Occipital lobe (tissue), 1 donor: ENCODE measurements at regions not wholly inside any gene's neighbourhood (a gene's known extent, or its start where the extent isn't known, plus 50 kb on each side); places are given as distances from the start of the nearest gene placed in this dataset.

Experiments used
- DNase-seq: peaks from one replicate; lab custom pipeline; 2025; lab: John Stamatoyannopoulos, UW

DNA sequence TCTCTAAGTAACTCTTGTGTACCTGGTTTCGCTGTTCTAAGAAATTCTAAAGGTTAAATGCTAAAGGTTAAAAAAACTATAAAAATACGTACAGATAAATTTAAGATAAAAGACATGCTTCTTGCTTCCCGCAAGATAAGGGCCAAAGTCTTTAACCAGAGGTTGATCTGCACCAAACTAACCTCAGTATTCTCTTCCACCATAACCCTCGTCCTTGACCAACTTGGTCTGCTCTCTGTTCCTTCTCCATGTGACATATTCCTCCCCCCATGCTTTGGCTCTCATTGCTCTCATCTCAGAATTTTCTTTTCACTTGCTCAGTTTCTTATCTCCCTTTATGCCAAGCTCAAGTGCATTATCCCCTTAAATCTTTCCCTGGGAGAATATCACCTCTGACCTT lies 330.5 kb upstream of the ZFHX3 start:
- no peak for DNase-seq

DNA sequence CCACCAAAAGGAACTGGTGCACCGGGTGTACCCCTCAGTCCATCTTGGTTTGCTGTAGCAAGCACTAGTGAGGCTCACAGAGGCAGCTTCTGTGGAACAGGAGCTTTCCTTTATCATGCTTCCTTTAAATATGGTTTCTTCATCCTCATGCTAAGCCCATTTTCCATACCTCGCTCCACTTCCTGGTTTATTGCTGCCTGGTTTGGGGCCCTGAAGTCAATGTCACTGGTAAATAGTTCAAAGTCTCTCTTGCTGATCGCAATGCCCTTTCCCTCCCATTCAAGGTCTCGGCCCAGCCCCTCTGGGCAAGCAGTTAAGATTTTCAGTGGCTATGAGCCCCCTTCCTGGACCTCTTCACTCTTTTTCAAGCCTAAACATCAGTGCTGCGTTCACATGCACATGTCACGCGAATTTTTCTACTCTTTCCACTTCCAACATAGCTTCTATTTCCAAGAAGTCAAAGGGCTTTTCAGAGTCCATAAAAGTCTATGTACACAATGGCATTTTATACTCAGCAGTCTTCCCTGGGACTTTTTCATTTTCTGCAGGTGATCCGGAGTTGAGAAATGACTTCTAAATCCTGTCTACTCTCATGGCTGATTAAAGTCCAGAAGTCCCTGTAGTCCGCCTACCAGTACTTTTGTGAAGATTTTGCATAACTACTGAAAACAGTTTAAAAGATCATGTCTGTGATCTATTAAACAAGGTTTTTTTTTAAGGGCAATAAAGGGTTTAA lies 323.8 kb upstream of the ZFHX3 start:
- DNase-seq = no peak

DNA sequence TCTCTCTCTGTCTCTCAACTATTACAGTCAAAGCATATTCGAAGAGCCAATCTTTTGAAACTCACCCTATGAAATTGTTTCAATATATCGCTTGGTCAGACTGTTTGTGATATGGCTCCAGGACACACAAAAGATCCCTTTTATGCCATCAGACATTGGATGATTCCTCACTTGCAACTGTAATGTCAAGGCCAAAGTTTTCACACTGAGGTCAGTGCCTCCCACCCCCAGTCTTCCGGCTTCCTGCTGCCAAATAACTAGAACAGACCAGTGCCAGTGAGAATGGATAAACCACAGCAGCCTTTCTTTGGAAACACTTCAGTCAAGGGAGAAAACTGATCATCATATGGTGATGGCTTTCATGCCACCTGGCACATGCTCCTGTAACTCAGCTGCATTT lies 321.9 kb upstream of the ZFHX3 start:
- no peak for DNase-seq

DNA sequence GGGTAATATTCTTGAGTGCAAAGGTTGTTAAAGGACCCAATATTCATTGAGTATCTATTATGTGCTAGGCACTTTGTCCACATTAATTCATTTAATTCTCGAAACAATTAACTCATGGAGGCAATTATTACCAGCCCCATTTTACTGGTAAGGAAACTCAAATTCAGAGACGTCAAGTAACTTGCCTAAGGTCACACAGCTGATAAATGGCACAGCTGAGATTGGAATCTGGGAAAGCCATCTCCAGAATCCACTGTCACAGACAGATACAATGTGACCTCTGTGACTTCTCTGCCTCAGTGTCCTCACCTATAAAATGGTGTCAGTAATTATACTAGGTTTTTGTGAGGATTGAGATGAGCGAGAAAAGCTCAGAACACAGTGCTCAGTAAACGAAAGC lies 320.8 kb upstream of the ZFHX3 start:
- DNase-seq = no peak

DNA sequence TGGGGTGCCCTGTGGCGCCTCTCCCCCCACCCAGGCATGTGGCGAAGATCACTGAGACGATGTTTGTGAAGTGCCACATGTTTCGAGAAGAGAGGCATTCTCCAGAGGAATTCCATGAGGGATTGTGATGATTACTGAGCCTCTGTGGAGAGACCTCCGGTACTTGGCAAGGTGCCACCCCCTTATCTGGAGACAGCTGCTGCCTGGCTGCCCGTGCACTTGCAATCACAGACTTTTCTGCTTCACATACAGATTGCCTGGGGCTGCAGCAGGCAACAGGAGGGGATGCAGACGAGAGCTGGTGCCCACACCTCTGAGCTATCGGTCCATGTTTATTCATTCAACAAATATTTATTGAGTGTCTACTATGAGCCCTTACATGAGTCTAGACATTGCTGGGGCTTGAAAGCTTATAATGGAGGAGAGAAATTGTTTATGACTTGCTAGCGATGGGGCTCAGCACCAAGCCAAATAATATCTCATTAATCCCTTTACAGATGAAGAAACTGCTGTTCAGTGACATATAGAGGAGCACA lies 317.2 kb upstream of the ZFHX3 start:
- no peak for DNase-seq

DNA sequence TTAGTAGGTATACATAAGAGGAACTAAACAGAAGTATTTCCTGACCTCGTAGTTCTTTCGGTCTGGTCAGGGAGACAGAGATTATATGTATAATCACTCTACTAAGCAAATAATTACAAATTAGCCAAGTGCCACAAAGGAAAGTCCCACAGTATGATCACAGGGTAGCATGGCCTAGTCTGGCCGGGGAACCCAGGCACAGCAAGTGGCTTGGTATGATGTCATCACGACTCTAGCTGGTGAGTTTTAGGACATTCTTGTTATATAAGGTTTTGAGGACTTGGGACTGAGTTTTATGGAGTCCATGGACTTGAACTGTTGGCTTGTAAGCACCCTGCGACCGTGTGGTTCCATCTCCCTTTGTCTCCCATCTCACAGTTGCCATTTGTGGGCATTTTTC lies 316.5 kb upstream of the ZFHX3 start:
- DNase-seq = no peak

DNA sequence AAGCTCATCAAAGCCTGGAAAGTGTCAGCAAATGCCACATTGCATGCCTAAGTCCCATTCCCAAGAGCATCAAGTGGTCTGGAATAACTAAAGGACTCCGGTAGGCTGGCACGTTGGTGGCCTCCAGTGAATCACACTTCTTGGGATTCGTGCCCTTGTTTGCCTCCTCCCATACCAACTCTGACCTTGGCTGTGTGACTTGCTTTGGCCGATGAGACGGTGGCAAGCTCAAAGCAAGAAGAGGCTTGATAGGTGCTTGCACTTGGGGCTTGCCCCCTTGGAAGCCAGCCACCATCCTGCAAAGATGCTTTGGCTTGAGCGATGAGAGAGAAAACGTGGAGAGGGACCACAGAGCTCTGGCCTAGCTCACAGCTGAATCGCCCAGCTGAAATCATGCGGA lies 313.1 kb upstream of the ZFHX3 start:
- no peak for DNase-seq

DNA sequence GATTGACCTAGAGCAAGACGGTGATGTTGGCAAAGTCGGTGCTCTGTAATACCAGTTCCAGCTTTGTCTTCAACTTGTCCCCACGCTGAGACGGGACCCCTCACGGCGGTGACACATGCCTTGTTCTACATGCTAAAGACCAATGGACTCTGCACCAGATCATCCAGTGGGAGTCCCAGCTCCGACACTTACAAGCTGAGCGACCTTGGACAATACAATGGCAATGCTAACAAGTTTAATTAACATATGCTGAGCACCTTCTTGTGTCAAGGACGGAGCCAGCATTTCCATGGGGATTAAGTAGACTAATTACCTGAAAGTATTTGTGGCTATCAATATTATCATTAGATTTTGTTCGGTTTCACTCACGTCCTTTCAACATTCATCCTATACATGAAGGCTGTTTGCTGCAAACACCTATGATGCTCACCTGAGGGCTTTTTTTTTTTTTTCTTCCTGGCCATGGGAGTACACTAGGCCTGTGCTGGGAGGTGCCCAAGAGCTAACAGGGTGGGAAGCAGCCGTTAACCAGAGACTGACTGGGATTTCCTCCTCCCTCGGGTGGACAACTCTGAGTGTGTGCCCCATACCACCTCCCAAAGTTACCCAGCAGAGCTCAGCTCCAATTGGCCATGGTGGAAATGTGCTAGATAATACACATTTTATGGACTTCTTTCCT lies 308.6 kb upstream of the ZFHX3 start:
- DNase-seq = no peak

DNA sequence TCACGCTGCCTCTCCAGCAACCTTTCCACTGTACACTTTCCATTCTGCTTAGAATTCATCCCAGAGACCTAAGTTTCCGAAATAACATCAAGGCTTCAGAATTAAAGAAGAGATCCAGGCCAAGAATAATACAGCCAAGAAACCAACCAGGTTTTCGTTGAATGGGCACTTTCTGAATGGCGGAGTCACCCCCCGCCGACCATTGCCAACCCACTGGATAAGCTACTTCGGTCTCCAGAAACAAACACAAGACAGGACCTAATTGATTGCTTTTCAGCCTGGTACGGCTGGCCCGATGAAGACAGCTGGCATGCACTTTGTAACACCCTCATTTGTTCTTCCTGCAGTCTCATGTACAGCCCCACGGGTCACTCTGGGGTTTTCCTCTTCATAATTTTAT lies 308.1 kb upstream of the ZFHX3 start:
- no peak for DNase-seq

DNA sequence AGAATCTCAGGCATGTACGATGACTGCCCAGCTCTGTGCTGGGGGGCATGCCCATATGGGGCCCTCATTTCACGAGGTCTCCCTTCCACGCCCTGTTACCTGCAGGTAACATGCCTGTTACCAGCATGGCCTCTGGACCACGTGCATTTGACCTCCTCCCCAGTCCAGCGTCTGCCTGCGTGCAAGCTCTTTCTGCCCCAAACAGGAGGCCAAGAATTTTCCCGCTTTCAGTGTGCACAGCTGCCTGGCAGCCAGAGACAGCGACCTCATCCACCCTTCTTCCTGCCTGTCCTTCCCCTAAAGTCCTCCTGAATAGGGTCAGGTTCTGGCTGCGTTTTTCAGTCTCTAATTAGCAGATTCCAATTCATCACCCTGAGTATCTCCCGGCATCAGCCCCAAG lies 306.5 kb upstream of the ZFHX3 start:
- DNase-seq = no peak

DNA sequence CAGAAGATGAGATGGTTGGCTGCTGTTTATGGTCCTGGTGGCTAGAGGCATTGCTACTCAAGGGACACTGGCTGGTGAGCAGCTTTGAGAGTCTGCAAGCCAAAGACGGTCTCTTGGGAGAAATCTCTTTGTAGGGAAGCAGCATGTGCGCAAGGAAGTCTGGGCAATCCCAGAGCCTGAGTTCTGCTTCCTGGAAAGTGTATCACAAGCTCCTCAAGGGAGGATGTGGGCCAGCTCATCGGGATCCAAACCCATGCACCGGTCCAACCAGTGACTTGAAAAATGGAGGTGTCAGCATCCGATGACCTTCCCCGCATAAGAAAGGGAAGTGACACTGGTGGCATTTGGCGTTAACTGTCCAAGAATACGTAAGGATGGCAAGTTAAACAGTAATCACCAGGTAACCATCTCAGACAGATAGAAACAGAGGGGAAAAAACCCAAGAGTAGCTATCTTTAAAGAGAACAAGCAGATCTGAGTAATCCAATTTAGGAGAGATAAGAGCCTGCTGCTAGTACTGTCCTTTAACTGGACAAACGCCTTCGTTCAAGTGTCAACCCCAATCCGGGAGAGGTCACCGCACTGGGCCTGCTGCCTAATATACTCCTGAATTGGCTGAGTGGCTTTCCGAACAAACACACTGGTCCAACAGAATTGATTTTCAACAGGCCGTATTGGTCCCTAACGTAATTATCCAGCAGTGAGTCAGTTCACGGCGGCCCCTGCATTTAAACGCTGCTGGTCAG lies 303.0 kb upstream of the ZFHX3 start:
- DNase-seq = no peak

DNA sequence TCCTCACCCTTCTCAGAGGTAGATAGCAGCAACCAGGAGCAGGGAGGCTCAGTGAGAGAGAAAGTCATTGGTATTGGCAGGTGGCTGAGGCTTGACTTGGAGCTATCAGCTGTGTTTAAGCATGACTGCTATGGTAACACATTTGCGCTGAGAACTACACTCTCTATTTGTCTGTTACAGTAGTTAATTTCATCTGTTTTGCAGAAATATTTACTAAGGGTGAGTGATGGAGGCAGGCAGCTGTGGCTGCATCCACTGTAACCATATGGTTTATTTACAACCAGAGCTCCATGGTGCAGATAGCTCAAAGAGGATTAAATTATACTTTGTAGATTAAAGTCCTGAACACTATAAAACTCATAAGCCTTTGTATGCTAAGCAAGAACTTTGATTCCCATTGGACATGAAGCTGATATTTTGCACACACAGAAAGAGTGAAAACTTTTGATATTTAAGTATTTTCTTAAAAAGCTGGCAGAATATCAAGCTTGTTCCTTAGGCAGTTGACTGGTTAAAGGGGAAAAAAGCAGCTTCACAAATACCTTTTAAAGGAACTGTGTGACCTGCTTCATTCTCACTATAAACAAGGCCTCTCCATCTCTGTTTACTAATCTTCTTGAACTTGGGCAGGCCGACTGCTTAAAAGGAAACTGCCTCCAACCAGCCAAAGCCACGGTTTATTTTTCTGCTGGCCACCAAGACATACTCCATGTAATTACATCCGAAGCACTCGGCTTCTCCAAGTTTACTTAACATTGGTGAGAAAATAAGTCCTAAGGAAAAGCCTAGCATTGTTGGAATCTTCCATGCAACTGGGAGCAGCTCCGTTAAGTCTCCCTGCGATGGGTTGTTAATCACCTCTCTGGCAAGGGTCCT lies 299.8 kb upstream of the ZFHX3 start:
- DNase-seq = no peak

DNA sequence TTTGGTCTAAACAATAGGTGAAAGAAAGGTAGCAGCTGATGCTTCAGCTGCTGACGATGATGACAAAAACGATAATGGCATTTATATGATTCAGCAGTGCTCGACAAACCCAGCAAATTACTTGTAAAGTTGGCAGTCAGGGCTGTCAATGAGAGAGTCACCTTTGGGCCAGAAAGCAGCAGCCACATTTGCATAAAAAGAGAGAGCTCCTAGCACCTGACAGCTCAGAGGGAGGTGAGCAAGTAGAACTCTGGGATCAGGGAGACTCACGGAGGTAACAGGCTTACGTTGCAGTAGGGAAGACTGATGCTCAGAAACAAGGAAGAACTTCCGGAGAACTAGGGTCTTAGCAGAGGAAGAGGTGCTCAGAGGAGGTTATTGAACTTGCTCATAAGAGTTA lies 291.9 kb upstream of the ZFHX3 start:
- DNase-seq = no peak

DNA sequence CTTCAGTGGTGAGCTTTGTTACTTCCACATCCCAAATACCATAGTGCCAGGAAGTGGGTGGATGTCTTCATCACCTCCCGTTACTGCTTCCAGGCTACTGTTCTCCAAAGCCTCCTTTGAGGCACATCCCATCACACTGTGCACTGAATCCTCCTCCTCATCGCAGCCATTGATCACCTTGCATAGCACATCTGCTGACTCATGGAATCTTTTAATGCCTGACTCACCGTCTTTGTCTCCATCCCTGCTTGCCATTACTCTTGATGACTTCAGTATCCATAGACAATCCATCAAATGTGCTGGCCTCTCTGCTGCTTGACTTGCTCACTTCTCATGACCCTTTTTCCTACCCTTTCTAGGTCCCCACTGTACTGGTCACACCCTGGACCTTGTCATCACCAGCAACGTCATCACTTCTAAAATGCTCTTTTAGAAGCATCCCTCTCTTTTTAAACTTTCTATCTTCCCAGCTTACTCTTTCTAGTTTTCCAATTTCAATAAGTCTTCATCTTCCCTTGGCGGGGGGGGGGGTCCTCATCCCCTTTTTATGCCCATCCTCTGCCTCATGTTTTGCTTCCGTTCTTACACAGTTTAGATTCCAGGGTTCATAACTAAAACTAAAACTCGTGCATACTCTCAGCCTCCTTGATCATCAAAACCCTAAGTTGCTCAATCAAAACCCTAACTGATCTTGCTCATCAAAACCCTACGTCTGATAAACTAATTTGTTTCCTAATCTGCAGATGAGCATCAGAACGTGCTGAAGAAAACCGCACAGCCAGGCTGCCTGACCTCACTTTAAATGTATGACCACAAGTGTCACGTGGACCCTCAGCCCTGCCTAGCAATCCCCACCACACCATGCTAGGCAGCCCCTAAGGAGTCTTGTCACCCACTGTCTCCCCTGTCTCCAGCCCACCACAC lies 289.7 kb upstream of the ZFHX3 start:
- no peak for DNase-seq

DNA sequence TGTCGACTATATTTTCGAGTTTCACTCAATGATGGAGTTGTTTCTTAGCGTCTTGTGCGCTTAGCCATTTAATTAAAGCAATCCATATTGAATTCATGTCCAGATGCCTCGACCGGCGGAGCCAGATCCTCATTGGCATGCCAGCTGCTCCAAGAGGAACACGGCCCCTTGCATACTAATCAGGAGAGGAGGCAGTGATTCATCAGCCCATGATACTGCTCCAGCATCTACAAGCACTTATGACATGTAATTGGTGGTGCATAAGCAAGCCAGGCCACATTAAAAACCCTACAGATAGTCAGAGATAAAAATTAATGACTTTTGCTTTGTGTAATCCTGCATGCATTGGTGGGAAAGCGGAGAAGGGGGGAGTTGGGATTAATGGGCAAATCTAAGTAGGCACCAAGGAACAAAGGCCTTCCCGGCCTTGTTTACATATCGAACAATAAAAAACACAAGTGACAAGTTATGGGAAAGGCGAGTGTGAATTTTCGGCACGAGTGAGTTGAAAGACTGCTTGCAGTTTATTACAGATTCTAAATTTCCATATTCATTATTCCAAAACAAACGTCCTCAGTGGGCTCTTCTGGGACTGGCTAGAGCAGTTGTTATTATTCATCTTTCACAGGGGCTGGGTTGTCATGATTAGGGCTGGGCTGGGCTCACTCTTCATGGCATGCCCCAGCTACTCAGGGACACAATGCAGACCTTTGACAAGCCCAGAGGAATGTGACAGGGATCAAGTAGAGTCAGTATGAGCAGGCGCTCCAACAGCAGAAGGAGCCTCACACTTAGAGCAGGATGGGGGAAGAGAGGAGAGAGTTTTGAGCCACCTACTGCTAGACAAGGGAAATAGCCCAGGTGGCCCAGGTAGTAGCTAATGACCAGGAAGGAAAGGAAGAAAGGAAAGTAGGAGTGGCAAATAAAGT lies 281.7 kb upstream of the ZFHX3 start:
- DNase-seq = peak; percentile 66

DNA sequence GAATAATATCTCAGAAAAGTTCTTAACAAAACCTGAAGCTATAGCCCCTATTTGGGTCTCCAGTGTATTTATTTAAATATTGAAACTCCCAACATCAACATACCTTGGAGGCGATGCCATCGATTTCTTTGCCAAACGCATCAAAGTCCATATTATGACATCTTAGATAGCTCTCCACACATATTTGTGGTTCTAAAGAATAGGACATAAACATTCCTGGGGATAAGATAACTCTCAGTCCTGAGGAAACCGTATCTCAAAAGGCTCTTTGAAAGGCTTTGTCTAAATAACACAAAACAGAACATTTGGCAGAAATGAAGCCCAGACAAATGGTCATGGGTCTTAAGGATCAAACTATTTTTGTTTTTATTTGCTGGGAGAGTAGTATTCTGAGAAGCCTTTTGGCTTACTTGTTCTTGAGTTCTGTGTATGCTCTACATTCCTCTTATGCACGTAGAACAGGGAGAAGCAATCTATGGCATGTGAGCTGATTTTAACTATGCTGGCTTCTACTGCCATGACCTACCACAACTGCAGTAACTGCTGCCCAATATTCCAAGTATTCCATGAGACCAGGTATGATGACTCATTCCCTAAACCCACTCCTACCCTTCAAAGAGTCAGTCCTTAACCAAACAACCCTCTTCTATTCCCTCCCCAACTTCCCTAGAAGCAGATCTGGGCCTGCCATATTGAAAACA lies 279.0 kb upstream of the ZFHX3 start:
- no peak for DNase-seq

DNA sequence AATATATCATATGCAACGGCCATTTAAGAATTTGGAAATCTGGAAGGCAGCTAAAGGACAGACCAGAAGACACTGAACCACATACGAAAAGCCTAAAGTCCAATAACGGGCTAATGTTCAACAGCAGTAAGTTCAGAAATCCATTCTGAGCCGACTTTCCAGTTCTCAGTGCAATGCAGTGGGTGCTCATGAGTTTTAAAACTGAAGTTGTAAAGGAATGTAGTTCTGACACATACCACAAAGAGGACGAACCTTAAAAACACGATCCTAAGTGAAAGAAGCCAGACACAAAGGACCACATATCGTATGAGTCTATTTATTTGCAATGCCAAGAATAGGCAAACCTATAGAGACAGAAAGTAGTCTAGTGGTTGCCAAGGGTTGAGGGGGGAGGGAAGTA lies 278.3 kb upstream of the ZFHX3 start:
- no peak for DNase-seq

DNA sequence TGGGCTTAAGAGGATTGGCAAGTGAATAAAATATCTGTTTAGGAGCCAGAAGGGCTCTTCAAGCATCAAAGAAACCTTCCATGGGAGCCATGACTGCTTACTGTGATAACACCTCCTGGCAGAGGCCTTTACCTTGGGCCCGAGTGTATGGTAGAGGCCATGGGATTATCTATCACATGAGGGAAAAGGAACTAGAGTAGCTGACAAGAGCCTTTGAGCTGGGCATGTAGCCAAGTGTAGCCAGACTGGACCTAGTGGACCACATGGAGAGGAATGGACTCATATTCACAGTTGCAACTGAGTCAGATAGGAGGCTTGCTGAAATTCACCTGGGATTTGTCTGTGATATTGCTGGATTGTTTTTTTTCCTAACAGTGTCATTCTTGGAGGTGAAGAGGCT lies 276.0 kb upstream of the ZFHX3 start:
- no peak for DNase-seq

DNA sequence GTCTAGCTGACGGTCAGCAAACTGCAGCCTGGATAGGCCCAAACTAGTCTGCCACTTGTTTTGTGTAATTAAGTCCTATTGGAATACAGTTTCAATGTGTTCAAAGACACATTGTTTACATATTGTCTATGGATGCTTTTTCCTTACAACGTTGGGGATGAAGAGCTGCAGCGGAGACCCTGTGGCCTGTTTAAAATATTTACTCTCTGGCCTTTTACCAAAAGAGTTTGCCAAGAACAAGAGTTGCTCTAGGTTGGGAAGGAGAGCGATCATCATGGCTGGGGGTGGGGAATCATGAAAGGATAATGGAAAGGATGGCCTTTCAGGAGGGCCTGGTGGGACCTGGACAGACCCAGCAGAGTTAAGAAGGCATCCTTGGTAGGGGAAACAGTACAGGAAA lies 274.9 kb upstream of the ZFHX3 start:
- no peak for DNase-seq
